ENCODE measurements at regions not wholly inside any gene's neighbourhood (a gene's known extent, or its start where the extent isn't known, plus 50 kb on each side); places are given as distances from the start of the nearest gene placed in this dataset.

DNA sequence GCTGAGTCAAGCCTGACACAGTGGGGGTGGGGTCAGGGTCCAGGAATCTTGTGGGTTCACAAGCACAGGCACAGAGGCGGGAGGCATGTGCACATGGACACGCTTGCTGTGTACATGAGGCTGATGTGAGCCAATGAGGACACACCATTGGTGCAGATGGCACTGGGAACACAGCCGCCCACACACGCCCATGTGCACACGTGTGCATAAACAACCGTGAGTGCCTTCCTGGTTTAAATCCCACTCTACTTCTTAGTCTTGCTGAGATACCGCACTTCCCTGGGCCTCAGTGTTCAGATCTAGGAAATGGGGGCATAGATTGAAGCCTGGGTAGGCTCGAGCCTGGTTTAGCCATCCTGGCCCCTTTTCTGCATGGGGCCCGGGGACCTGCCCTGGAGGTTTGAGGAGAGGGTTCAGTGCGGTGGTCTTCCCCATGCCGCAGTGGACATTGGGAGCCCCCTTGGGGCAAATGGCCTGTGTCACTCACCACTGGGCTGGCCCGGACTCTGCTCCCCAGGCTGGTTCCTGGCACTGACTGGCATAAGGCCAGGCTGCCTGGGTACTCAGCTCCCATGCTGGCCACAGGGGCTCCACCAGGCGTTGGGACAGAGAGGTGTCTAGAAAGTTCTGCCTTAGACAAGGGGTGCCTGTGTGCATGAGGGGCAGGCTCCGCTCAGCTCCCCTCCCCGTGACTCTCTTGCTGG, 60.2 kb downstream of the CEBPB start:
- TF ChIP-seq POLR2AphosphoS5 (IDR thresholded peaks at IDR 0.05; ENCODE audit: low read depth, low read length) = no peak
- TF ChIP-seq POLR2A (IDR thresholded peaks at IDR 0.05; ENCODE audit: low read depth, low read length) = no peak
- TF ChIP-seq PAX5 (IDR thresholded peaks at IDR 0.05; ENCODE audit: insufficient read depth, low read length, severe bottlenecking) = no peak
- TF ChIP-seq SPI1 (IDR thresholded peaks at IDR 0.05; ENCODE audit: low read depth, low read length) = no peak
- no peak for TF ChIP-seq TAF1 (IDR thresholded peaks at IDR 0.05; ENCODE audit: low read depth, low read length)
- no peak for TF ChIP-seq POU2F2 (IDR thresholded peaks at IDR 0.05; ENCODE audit: low read depth, low read length)
